Neural progenitor cell (in vitro differentiated cells): ENCODE measurements at regions not wholly inside any gene's neighbourhood (a gene's known extent, or its start where the extent isn't known, plus 50 kb on each side); places are given as distances from the start of the nearest gene placed in this dataset.

Experiments used
- DNase-seq: peaks from one replicate; pipeline ENCODE4 v3.0.0-alpha.2; 2016; ENCODE audit warnings: low spot score
- H2AFZ ChIP-seq: fragments of 200-600 bp; sonication (generic); replicated peaks from 2 replicates; pipeline ENCODE4 v1.6.1; 2016; ENCODE audit warnings: antibody characterized with exemption
- H3F3A ChIP-seq: fragments of 200-600 bp; sonication (generic); 2 replicates; pipeline ENCODE4 v1.6.1; 2016; ENCODE audit warnings: antibody characterized with exemption, low read depth
- H3K27ac ChIP-seq: fragments of 200-600 bp; sonication (generic); 2 replicates; pipeline ENCODE4 v1.5.1; 2016; ENCODE audit warnings: mild to moderate bottlenecking
- H3K27me3 ChIP-seq: fragments of 200-600 bp; sonication (generic); 2 replicates; pipeline ENCODE4 v1.6.1; 2016; ENCODE audit warnings: mild to moderate bottlenecking, moderate library complexity
- H3K36me3 ChIP-seq: fragments of 200-600 bp; sonication (generic); 2 replicates; pipeline ENCODE4 v1.5.1; 2016
- H3K4me1 ChIP-seq: fragments of 200-600 bp; sonication (generic); 2 replicates; pipeline ENCODE4 v1.6.1; 2016; ENCODE audit warnings: mixed run types
- H3K4me2 ChIP-seq: fragments of 200-600 bp; sonication (generic); 2 replicates; pipeline ENCODE4 v1.6.1; 2016
- H3K4me3 ChIP-seq: fragments of 200-600 bp; sonication (generic); 2 replicates; pipeline ENCODE4 v1.5.1; 2016
- H3K79me2 ChIP-seq: fragments of 200-600 bp; sonication (generic); 2 replicates; pipeline ENCODE4 v1.6.1; 2016; ENCODE audit warnings: low read depth
- H3K9ac ChIP-seq: fragments of 200-600 bp; sonication (generic); 2 replicates; pipeline ENCODE4 v1.6.1; 2016
- H3K9me3 ChIP-seq: fragments of 200-600 bp; sonication (generic); 2 replicates; pipeline ENCODE4 v1.5.1; 2016; ENCODE audit warnings: low read depth
- H4K20me1 ChIP-seq: fragments of 200-600 bp; sonication (generic); 2 replicates; pipeline ENCODE4 v1.6.1; 2016; ENCODE audit warnings: low read depth
- H3K27ac Mint-ChIP-seq: 3 replicates; pipeline ENCODE4 v1.8.0; 2021; ENCODE audit warnings: mixed read lengths
- H3K27me3 Mint-ChIP-seq: 2 replicates; pipeline ENCODE4 v1.8.0; 2022; ENCODE audit warnings: low read depth, mild to moderate bottlenecking, inconsistent platforms, moderate library complexity, mixed read lengths; ENCODE audit not compliant: insufficient read depth
- H3K36me3 Mint-ChIP-seq: 3 replicates; pipeline ENCODE4 v1.8.0; 2021; ENCODE audit warnings: mixed read lengths
- H3K4me1 Mint-ChIP-seq: 3 replicates; pipeline ENCODE4 v1.8.0; 2021; ENCODE audit warnings: mixed read lengths
- H3K4me3 Mint-ChIP-seq: 3 replicates; pipeline ENCODE4 v1.8.0; 2021; ENCODE audit warnings: mild to moderate bottlenecking, moderate library complexity, mixed read lengths
- H3K9me3 Mint-ChIP-seq: 3 replicates; pipeline ENCODE4 v1.8.0; 2020; ENCODE audit warnings: mixed read lengths
- EZH2 ChIP-seq: fragments of 200-600 bp; sonication (generic); IDR thresholded peaks from 2 replicates; pipeline ENCODE4 v1.6.1; 2017; ENCODE audit warnings: antibody characterized with exemption, mild to moderate bottlenecking, moderate library complexity
- EZH2phosphoT487 ChIP-seq: fragments of 200-600 bp; sonication (generic); IDR thresholded peaks from 2 replicates; pipeline ENCODE4 v1.6.1; 2017; ENCODE audit warnings: antibody characterized with exemption
- TF ChIP-seq, protein P1 (sequence below): fragments of 200-600 bp; sonication (generic); IDR thresholded peaks from 2 replicates; pipeline ENCODE4 v1.5.1; 2017; ENCODE audit warnings: antibody characterized with exemption, mild to moderate bottlenecking

- Mint-ChIP-seq H3K27ac (no peak overlapping the region), H3K36me3 (no peaks in the 10 kb centered on the region), H3K4me1 (peaks cover 23% of the 10 kb centered on the region)
These were observed 101.0 kb upstream of the CCDC80 start for GRCh38 chr3:112741983-112742382.

GRCh38 chr3:112740835-112741234 is 99.9 kb upstream of the CCDC80 start:
- TF ChIP-seq EZH2, result no peak
- TF ChIP-seq, protein P1, sequence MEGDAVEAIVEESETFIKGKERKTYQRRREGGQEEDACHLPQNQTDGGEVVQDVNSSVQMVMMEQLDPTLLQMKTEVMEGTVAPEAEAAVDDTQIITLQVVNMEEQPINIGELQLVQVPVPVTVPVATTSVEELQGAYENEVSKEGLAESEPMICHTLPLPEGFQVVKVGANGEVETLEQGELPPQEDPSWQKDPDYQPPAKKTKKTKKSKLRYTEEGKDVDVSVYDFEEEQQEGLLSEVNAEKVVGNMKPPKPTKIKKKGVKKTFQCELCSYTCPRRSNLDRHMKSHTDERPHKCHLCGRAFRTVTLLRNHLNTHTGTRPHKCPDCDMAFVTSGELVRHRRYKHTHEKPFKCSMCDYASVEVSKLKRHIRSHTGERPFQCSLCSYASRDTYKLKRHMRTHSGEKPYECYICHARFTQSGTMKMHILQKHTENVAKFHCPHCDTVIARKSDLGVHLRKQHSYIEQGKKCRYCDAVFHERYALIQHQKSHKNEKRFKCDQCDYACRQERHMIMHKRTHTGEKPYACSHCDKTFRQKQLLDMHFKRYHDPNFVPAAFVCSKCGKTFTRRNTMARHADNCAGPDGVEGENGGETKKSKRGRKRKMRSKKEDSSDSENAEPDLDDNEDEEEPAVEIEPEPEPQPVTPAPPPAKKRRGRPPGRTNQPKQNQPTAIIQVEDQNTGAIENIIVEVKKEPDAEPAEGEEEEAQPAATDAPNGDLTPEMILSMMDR, result no peak
- no peak for TF ChIP-seq EZH2phosphoT487
- Histone ChIP-seq H3K9me3 (no peaks in the 10 kb centered on the region), H4K20me1 (no peaks in the 10 kb centered on the region), H3F3A (peaks cover 4% of the 10 kb centered on the region), H3K9ac (no peak overlapping the region), H3K27me3 (no peaks in the 10 kb centered on the region), H3K4me2 (no peak overlapping the region), H3K27ac (no peak overlapping the region), H2AFZ (no peak overlapping the region), H3K4me1 (peaks cover 11% of the 10 kb centered on the region), H3K4me3 (no peak overlapping the region), H3K36me3 (no peaks in the 10 kb centered on the region), H3K79me2 (no peaks in the 10 kb centered on the region)
- Mint-ChIP-seq H3K27me3 (no peaks in the 10 kb centered on the region), H3K36me3 (no peaks in the 10 kb centered on the region), H3K9me3 (no peaks in the 10 kb centered on the region), H3K4me1 (peaks cover 19% of the 10 kb centered on the region), H3K27ac (no peak overlapping the region), H3K4me3 (no peak overlapping the region)
- DNase-seq, result no peak

More at GRCh38 chr3:112741983-112742382, 101.0 kb upstream of the CCDC80 start:
- Mint-ChIP-seq H3K27me3 (no peaks in the 10 kb centered on the region), H3K4me3 (no peak overlapping the region), H3K9me3 (no peaks in the 10 kb centered on the region)
- Histone ChIP-seq H4K20me1 (no peaks in the 10 kb centered on the region), H3K4me2 (no peak overlapping the region), H3K79me2 (no peaks in the 10 kb centered on the region), H3K9ac (no peak overlapping the region), H3K27me3 (no peaks in the 10 kb centered on the region), H3K36me3 (no peaks in the 10 kb centered on the region), H3K9me3 (no peaks in the 10 kb centered on the region), H2AFZ (no peak overlapping the region), H3K4me1 (peaks cover 11% of the 10 kb centered on the region), H3K27ac (no peak overlapping the region), H3K4me3 (no peak overlapping the region), H3F3A (peaks cover 4% of the 10 kb centered on the region)
- TF ChIP-seq, protein P1, result no peak
- TF ChIP-seq EZH2phosphoT487, result no peak
- no peak for DNase-seq

- Histone ChIP-seq H3K4me2 (no peak overlapping the region), H3K9ac (no peak overlapping the region), H3K4me3 (no peak overlapping the region), H4K20me1 (no peaks in the 10 kb centered on the region), H3K27me3 (no peaks in the 10 kb centered on the region), H3K36me3 (no peaks in the 10 kb centered on the region), H3K27ac (no peak overlapping the region), H3K4me1 (peaks cover under 1% of the 10 kb centered on the region), H3F3A (no peaks in the 10 kb centered on the region), H3K79me2 (no peaks in the 10 kb centered on the region), H2AFZ (no peak overlapping the region), H3K9me3 (no peaks in the 10 kb centered on the region)
- H3K36me3 Mint-ChIP-seq, result no peaks in the 10 kb centered on the region
- H3K9me3 Mint-ChIP-seq, result no peaks in the 10 kb centered on the region
- TF ChIP-seq EZH2phosphoT487, result no peak
- no peak for TF ChIP-seq EZH2
- TF ChIP-seq, protein P1, result no peak
- no peak overlapping the region for H3K4me3 Mint-ChIP-seq
- H3K27me3 Mint-ChIP-seq, result no peaks in the 10 kb centered on the region
- DNase-seq, result no peak
- peaks cover 11% of the 10 kb centered on the region for H3K4me1 Mint-ChIP-seq
- no peak overlapping the region for H3K27ac Mint-ChIP-seq
These were observed 98.5 kb upstream of the CCDC80 start for GRCh38 chr3:112739252-112739965.
